GM18870 (cell line): ENCODE measurements at regions not wholly inside any gene's neighbourhood (a gene's known extent, or its start where the extent isn't known, plus 50 kb on each side); places are given as distances from the start of the nearest gene placed in this dataset.
A peak's percentile ranks its signal among the peaks of the same experiment; 100 is the strongest.

Experiments used
- ATAC-seq: cut with Tn5 transposase; IDR thresholded peaks from one replicate; pipeline ENCODE4 v1.9.1; 2021; ENCODE audit warnings: moderate library complexity; ENCODE audit not compliant: unreplicated experiment

- ATAC-seq = no peak
These were observed 373.3 kb upstream of the DIAPH2 start for GRCh38 chrX:96311366-96311765.

GRCh38 chrX:96314985-96315384 lies 369.7 kb upstream of the DIAPH2 start:
- ATAC-seq = no peak

GRCh38 chrX:96361844-96362243 lies 322.8 kb upstream of the DIAPH2 start:
- ATAC-seq = no peak

- ATAC-seq = peak; percentile 72
These were observed 312.2 kb upstream of the DIAPH2 start for GRCh38 chrX:96372313-96373046.

- ATAC-seq = no peak
These were observed 311.6 kb upstream of the DIAPH2 start for GRCh38 chrX:96373047-96373355.

GRCh38 chrX:96376266-96376665 lies 308.4 kb upstream of the DIAPH2 start:
- no peak for ATAC-seq

- ATAC-seq = no peak
These were observed 304.7 kb upstream of the DIAPH2 start for GRCh38 chrX:96379951-96380350.

GRCh38 chrX:96382018-96382417 lies 302.6 kb upstream of the DIAPH2 start:
- ATAC-seq = no peak

- ATAC-seq = no peak
These were observed 301.2 kb upstream of the DIAPH2 start for GRCh38 chrX:96383428-96383827.

- ATAC-seq = no peak
These were observed 298.3 kb upstream of the DIAPH2 start for GRCh38 chrX:96386325-96386724.

- no peak for ATAC-seq
These were observed 297.7 kb upstream of the DIAPH2 start for GRCh38 chrX:96386981-96387380.

- no peak for ATAC-seq
These were observed 296.8 kb upstream of the DIAPH2 start for GRCh38 chrX:96387801-96388200.

- ATAC-seq = no peak
These were observed 295.2 kb upstream of the DIAPH2 start for GRCh38 chrX:96389281-96390047.

GRCh38 chrX:96394598-96394997 lies 290.0 kb upstream of the DIAPH2 start:
- ATAC-seq = no peak

GRCh38 chrX:96403446-96403845 lies 281.2 kb upstream of the DIAPH2 start:
- no peak for ATAC-seq

GRCh38 chrX:96405842-96406241 lies 278.8 kb upstream of the DIAPH2 start:
- no peak for ATAC-seq

- ATAC-seq = no peak
These were observed 277.6 kb upstream of the DIAPH2 start for GRCh38 chrX:96407072-96407471.

- no peak for ATAC-seq
These were observed 277.1 kb upstream of the DIAPH2 start for GRCh38 chrX:96407501-96407900.

- ATAC-seq = no peak
These were observed 276.7 kb upstream of the DIAPH2 start for GRCh38 chrX:96407981-96408380.

GRCh38 chrX:96410927-96411326 lies 273.7 kb upstream of the DIAPH2 start:
- no peak for ATAC-seq

- ATAC-seq = no peak
These were observed 266.9 kb upstream of the DIAPH2 start for GRCh38 chrX:96417695-96418094.

GRCh38 chrX:96424007-96424406 lies 260.6 kb upstream of the DIAPH2 start:
- ATAC-seq = peak; percentile 60

- no peak for ATAC-seq
These were observed 259.4 kb upstream of the DIAPH2 start for GRCh38 chrX:96425200-96425599.
